GM12878 (cell line): ENCODE measurements at regions not wholly inside any gene's neighbourhood (a gene's known extent, or its start where the extent isn't known, plus 50 kb on each side); places are given as distances from the start of the nearest gene placed in this dataset.

Experiments used
- BHLHE40 ChIP-seq, 2 experiments: fragments of 450-650 bp in 1 of 2; IDR thresholded peaks; 2 replicates each; pipeline ENCODE4 v1.6.1; 2011 to 2017; ENCODE audit warnings: low read depth in 2 of 2, borderline replicate concordance in 1 of 2, improper control_type of control experiment in 1 of 2, low read length in 1 of 2, mild to moderate bottlenecking in 1 of 2
- CBX3 ChIP-seq: fragments of 200-600 bp; sonication (generic); IDR thresholded peaks from 2 replicates; pipeline ENCODE4 v1.6.1; 2016; ENCODE audit warnings: low read depth, borderline replicate concordance
- GABPA ChIP-seq: IDR thresholded peaks from 2 replicates; pipeline ENCODE4 v1.6.1; 2014; ENCODE audit warnings: antibody characterized with exemption, low read depth, mild to moderate bottlenecking, inconsistent platforms
- POLR2A ChIP-seq: IDR thresholded peaks from 2 replicates; pipeline ENCODE4 v1.6.1; 2011; ENCODE audit warnings: low read depth, mild to moderate bottlenecking, low read length
- ZNF217 ChIP-seq: fragments of 450-650 bp; IDR thresholded peaks from 2 replicates; pipeline ENCODE4 v1.6.1; 2017; ENCODE audit warnings: antibody characterized with exemption, mild to moderate bottlenecking
- TF ChIP-seq, protein P1 (sequence below), 3 experiments: IDR thresholded peaks in 2 of 3; conservative IDR thresholded peaks in 1 of 3; 2 replicates each; pipeline ENCODE4 v1.5.1; 2011; ENCODE audit warnings: low read depth in 3 of 3, low read length in 3 of 3, mild to moderate bottlenecking in 3 of 3, control low read depth in 2 of 3, moderate library complexity in 2 of 3, inconsistent platforms in 1 of 3, mixed read lengths in 1 of 3; ENCODE audit not compliant: control insufficient read depth in 2 of 3, insufficient read depth in 1 of 3; ENCODE audit errors: extremely low read depth in 1 of 3

DNA sequence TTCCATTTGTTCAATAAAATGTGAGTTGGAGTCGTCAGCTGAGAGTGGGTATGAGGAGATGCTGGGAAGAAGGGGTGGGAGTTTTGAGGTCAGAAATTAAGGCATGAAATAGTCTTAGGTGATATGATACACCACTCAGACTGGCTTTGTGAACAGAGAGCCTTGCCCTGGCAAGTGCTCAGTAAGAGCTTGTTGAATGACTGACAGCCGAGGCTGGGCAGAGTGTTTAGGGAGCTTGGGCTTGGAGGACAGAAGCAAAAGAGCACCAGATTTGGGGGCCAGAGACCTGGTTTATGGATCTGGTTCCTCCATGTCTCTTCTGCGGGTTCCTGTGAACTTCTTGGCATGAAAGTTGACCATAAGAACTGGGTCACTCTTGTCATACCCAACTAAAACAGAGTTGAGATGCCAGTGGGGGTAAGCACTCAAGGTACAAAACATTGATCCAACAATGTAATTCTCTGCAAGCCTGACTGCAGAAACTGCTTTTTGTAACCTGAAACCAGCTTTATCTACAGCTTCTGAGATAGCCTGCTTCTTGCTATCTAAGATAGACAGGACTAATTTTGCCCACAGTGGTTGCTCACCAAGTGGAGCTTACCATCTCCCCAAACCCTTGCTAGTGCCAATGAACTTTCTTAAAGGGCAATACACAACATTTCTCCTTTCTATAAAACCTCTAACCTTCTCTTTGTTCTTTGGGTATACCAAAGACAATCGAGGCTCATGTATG lies 126.4 kb downstream of the TENT5C start:
- TF ChIP-seq ZNF217 (no peak), GABPA (no peak), BHLHE40 (IDR thresholded peaks at IDR 0.05; ENCODE audit: borderline replicate concordance in 1 of 2, low read depth in 2 of 2, low read length in 1 of 2) (no peak), CBX3 (no peak), POLR2A (no peak)
- TF ChIP-seq, protein P1, sequence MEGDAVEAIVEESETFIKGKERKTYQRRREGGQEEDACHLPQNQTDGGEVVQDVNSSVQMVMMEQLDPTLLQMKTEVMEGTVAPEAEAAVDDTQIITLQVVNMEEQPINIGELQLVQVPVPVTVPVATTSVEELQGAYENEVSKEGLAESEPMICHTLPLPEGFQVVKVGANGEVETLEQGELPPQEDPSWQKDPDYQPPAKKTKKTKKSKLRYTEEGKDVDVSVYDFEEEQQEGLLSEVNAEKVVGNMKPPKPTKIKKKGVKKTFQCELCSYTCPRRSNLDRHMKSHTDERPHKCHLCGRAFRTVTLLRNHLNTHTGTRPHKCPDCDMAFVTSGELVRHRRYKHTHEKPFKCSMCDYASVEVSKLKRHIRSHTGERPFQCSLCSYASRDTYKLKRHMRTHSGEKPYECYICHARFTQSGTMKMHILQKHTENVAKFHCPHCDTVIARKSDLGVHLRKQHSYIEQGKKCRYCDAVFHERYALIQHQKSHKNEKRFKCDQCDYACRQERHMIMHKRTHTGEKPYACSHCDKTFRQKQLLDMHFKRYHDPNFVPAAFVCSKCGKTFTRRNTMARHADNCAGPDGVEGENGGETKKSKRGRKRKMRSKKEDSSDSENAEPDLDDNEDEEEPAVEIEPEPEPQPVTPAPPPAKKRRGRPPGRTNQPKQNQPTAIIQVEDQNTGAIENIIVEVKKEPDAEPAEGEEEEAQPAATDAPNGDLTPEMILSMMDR (IDR thresholded peaks at IDR 0.05 in 2 of 3, conservative IDR thresholded peaks at IDR 0.05 in 1 of 3; ENCODE audit: control insufficient read depth in 2 of 3, extremely low read depth in 1 of 3, insufficient read depth in 1 of 3, low read depth in 3 of 3, low read length in 3 of 3), result no peak
